ENCODE measurements at regions not wholly inside any gene's neighbourhood (a gene's known extent, or its start where the extent isn't known, plus 50 kb on each side); places are given as distances from the start of the nearest gene placed in this dataset.

- intact Hi-C loops (cut with micrococcal nuclease): no loop called here
- TF ChIP-seq, protein P1, sequence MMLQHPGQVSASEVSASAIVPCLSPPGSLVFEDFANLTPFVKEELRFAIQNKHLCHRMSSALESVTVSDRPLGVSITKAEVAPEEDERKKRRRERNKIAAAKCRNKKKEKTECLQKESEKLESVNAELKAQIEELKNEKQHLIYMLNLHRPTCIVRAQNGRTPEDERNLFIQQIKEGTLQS (IDR thresholded peaks at IDR 0.05): no peak
- no peak for TF ChIP-seq CEBPB (IDR thresholded peaks at IDR 0.05; ENCODE audit: low read depth)
- no peak for TF ChIP-seq FOSL1 (IDR thresholded peaks at IDR 0.05; ENCODE audit: low read depth)
- TF ChIP-seq SRF (IDR thresholded peaks at IDR 0.05; ENCODE audit: low read depth): no peak
- H3K27me3 ChIP-seq (ENCODE audit: insufficient read depth, low read length): peaks cover 86% of the 10 kb centered on the region
- no peaks in the 10 kb centered on the region for H4K20me1 ChIP-seq (ENCODE audit: insufficient read depth)
- H3K4me3 ChIP-seq (replicated peaks in 1 of 2; ENCODE audit: low read depth in 1 of 2, low read length in 2 of 2): no peak overlapping the region
- H3K9me3 ChIP-seq (ENCODE audit: control insufficient read depth in 1 of 2, insufficient read depth in 1 of 2, low read depth in 1 of 2, low read length in 2 of 2): no peaks in the 10 kb centered on the region
- H3K9me2 ChIP-seq (ENCODE audit: insufficient read depth): no peaks in the 10 kb centered on the region
- H3K36me3 ChIP-seq (ENCODE audit: control insufficient read depth in 1 of 2, insufficient read depth in 2 of 2, low read length in 2 of 2): no peaks in the 10 kb centered on the region
- no peaks in the 10 kb centered on the region for H3K4me1 ChIP-seq (ENCODE audit: control insufficient read depth in 1 of 2, insufficient read depth in 2 of 2, low read length in 2 of 2)
- H3K9ac ChIP-seq (ENCODE audit: low read length): no peak overlapping the region
- H3K27ac ChIP-seq (ENCODE audit: low read depth, low read length): no peak overlapping the region
- no peak overlapping the region for H2AFZ ChIP-seq (ENCODE audit: low read depth, low read length, poor library complexity, severe bottlenecking)
- ChIA-PET RAD21 (ENCODE audit: low non-redundant PET in 1 of 2, low total read pairs in 2 of 2, uncharacterized antibody in 2 of 2, unreplicated experiment in 2 of 2) (no interaction called here), CTCF (no interaction called here), POLR2A (no interaction called here)
- no TSS peak for BruUV-seq (replicated peaks)
- no peak overlapping the region for H3K4me2 ChIP-seq (ENCODE audit: low read length)
- DNase-seq (ENCODE audit: low read depth, low spot score) (no peak), ATAC-seq (no peak)
- H3K79me2 ChIP-seq (ENCODE audit: insufficient read depth, low read length): no peaks in the 10 kb centered on the region
Measured at GRCh38 chr17:79340333-79341221, 266.0 kb downstream of the ENGASE start.

DNA sequence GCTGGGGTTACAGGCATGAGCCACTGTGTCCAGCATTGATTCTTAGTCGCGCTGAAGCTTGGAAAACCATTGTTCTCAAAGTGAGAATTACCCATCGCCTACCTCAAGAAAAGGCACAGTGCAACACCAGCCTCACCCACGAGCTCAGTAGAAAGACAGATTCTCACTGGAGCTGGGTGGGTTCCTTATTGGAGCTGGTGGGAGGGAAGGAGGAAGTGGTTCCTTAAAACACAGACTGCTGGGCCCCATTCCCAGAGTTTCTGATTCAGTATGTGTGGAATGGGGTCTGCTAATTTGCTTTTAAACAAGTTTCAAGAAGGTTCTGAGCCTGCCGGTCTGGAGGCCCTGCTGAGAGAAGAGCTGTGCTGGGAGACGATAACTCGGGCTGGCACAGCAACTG lies 264.7 kb downstream of the ENGASE start:
- H3K9me2 ChIP-seq (ENCODE audit: insufficient read depth): no peaks in the 10 kb centered on the region
- DNase-seq (ENCODE audit: low read depth, low spot score) (no peak), ATAC-seq (no peak)
- no peaks in the 10 kb centered on the region for H3K36me3 ChIP-seq (ENCODE audit: control insufficient read depth in 1 of 2, insufficient read depth in 2 of 2, low read length in 2 of 2)
- H4K20me1 ChIP-seq (ENCODE audit: insufficient read depth): no peaks in the 10 kb centered on the region
- H3K4me1 ChIP-seq (ENCODE audit: control insufficient read depth in 1 of 2, insufficient read depth in 2 of 2, low read length in 2 of 2): no peaks in the 10 kb centered on the region
- no peaks in the 10 kb centered on the region for H3K79me2 ChIP-seq (ENCODE audit: insufficient read depth, low read length)
- intact Hi-C loops (cut with micrococcal nuclease): no loop called here
- ChIA-PET RAD21 (ENCODE audit: low non-redundant PET in 1 of 2, low total read pairs in 2 of 2, uncharacterized antibody in 2 of 2, unreplicated experiment in 2 of 2) (no interaction called here), POLR2A (no interaction called here), CTCF (no interaction called here)
- no peak overlapping the region for H3K27ac ChIP-seq (ENCODE audit: low read depth, low read length)
- peaks cover 84% of the 10 kb centered on the region for H3K27me3 ChIP-seq (ENCODE audit: insufficient read depth, low read length)
- H3K4me2 ChIP-seq (ENCODE audit: low read length): no peak overlapping the region
- H2AFZ ChIP-seq (ENCODE audit: low read depth, low read length, poor library complexity, severe bottlenecking): no peak overlapping the region
- no peaks in the 10 kb centered on the region for H3K9me3 ChIP-seq (ENCODE audit: control insufficient read depth in 1 of 2, insufficient read depth in 1 of 2, low read depth in 1 of 2, low read length in 2 of 2)
- no peak overlapping the region for H3K4me3 ChIP-seq (replicated peaks in 1 of 2; ENCODE audit: low read depth in 1 of 2, low read length in 2 of 2)
- H3K9ac ChIP-seq (ENCODE audit: low read length): no peak overlapping the region
- BruUV-seq (replicated peaks): no TSS peak
- TF ChIP-seq ZNF274 (IDR thresholded peaks at IDR 0.05; ENCODE audit: low read depth, low read length): no peak
- no peak for TF ChIP-seq FOSL1 (IDR thresholded peaks at IDR 0.05; ENCODE audit: low read depth)
